Motor neuron (in vitro differentiated cells): ENCODE measurements at regions not wholly inside any gene's neighbourhood (a gene's known extent, or its start where the extent isn't known, plus 50 kb on each side); places are given as distances from the start of the nearest gene placed in this dataset.

Source experiments
- ATAC-seq, 8 experiments: fragments of 200-7000 bp; cut with Tn5 transposase; replicated peaks in 6 of 8; 2 replicates each; pipeline ENCODE4 v1.8.0; 2021; ENCODE audit warnings: mild to moderate bottlenecking in 8 of 8, moderate library complexity in 8 of 8
- H3K27ac ChIP-seq, 2 donors: fragments of 250-450 bp; sonication (Bioruptor Pico); 2 replicates each; pipeline ENCODE4 v1.9.0; 2021; ENCODE audit warnings: antibody characterized with exemption in 2 of 2, mild to moderate bottlenecking in 2 of 2, moderate library complexity in 1 of 2
- H3K4me1 ChIP-seq, 2 donors: fragments of 250-450 bp; sonication (Bioruptor Pico); replicated peaks in 1 of 2; 2 replicates each; pipeline ENCODE4 v1.6.1; 2021; ENCODE audit warnings: antibody characterized with exemption in 2 of 2, mild to moderate bottlenecking in 2 of 2, moderate library complexity in 1 of 2
- H3K4me3 ChIP-seq, 5 donors: fragments of 250-450 bp; sonication (Bioruptor Pico); 2 replicates each; pipeline ENCODE4 v1.9.0; 2021; ENCODE audit warnings: antibody characterized with exemption in 5 of 5, mild to moderate bottlenecking in 5 of 5, moderate library complexity in 4 of 5
- WGBS, 10 experiments: fragments of 450-650 bp; shearing (Covaris generic); methylation state at CpG; one replicate each; pipeline ENCODE4 v1.0.0; 2022; 5-methylcytosine and 5-hydroxymethylcytosine counted together
- in situ Hi-C, 9 experiments: fragments of 400-800 bp; cut with MboI; loops; one replicate each; pipeline ENCODE4 v1.15.0; 2021; ENCODE audit warnings: low sequenced_read_pairs in 9 of 9, low pct_unique_long_range_greater_than_20kb in 2 of 9; ENCODE audit not compliant: unreplicated experiment in 9 of 9

DNA sequence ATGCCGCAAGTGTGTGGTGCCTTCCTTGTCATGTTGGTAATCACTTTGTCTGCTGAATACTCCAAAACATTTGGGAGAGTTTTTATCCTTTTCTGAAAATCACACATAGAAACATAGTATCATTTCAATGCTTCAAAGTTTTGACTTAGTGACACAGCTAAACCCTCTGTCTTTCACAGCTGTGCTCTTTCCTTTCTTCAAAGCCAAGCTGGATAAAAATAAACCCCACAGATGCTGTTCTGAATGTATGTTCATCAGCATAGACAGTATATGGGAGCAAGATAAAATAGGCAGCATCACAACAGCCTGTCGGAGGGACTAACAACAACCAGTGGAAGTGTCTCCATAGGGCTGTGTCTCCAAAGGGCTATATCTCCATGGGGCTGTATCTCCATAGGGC is 331.3 kb upstream of the DCC start:
- 6 to 100% (median 80%) methylated on average over 1 to 2 of the region's 2 CpGs; no CpG with 5 or more reads in 1 of the 10 experiments for WGBS, 10 experiments
- in situ Hi-C loops = no loop called here
- Histone ChIP-seq H3K4me1 (peaks cover 0 to 10% of the 10 kb centered on the region in 2 donors), H3K4me3 (no peak overlapping the region), H3K27ac (no peak overlapping the region)
- no peak for ATAC-seq

DNA sequence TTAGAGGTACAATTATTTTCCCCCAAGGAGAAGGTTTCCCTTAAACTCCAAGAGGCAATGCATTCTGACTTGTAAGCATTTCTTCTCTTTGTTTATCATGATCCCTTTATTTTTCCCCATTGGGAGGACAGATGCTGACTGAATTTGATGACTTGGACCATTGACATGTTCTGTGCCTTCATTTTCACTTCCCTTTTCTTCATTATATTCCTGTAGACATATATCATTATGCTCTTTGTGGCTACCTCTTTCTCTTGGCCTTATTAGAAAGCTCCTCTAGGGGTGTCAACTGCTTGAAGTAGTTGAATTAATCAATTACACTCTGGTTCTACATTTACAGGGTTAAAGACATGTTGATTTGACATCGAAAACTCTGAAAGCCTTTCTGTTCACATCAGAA is 330.0 kb upstream of the DCC start:
- Histone ChIP-seq H3K4me1 (peaks cover 0 to 10% of the 10 kb centered on the region in 2 donors), H3K4me3 (no peak overlapping the region), H3K27ac (no peak overlapping the region)
- 0 to 100% (median 58%) methylated on average over 1 of the region's 1 CpG; no CpG with 5 or more reads in 2 of the 10 experiments for WGBS, 10 experiments
- in situ Hi-C loops = no loop called here
- no peak for ATAC-seq

DNA sequence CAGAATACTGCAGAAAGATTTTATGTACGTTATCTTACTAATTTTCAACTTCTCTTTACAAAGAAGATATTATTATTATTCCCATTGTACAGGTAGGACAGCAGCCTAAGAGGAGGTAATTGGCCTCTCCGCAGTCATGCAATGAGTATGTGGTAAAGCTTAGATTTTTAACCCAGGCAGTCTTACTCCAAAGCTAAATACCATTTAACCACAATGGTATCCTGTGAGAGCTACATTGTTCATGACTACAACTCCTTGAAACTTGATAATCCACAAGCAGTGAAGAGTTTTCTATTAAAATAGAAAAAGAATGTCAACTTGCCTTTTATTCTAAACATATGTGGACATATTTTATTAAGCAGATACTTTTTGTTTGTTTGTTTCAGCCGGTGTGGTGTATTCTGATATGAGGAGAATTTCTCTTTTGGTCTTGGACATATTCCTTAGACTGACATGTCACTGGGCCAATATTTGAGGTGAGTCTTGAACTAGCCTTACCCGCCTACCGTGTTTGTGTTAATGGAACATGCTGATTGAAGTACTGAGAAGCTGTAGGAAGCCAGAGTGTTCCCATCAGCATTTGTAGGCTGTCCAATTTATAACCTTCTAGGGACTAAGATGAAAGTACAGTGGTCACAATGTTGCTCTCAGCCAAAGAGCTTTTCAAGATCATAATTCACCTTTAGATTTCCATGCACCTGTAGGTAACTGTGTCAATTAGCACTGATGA is 293.9 kb upstream of the DCC start:
- in situ Hi-C loops = no loop called here
- 0 to 100% (median 91%) methylated on average over 2 to 5 of the region's 5 CpGs for WGBS, 10 experiments
- no peak for ATAC-seq
- H3K4me3 ChIP-seq = no peak overlapping the region
- H3K27ac ChIP-seq = no peak overlapping the region
- peaks cover 0 to 11% of the 10 kb centered on the region in 2 donors for H3K4me1 ChIP-seq

DNA sequence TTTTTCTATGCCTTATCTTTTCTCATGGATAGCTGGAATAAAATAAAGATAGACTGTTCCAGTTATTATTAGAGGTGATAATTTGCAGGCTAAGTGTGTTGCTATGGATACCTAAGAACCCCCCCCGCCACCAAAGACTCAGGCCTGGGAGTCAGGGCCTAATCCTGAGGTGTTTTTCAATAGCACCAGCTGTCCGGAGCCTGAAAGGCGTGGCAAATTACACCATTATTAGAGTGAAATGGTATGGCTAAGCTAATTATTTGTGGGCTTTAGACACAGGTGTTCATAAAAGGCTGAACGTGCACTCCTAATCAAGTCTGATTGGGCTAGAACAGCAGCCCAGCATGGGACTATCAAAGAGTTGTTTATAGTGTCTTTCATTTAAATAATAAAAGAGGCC is 293.2 kb upstream of the DCC start:
- ATAC-seq = peak in 5 of 8 experiments; percentile 19 to 44 (median 36)
- in situ Hi-C loops = no loop called here
- Histone ChIP-seq H3K27ac (no peak overlapping the region), H3K4me3 (no peak overlapping the region), H3K4me1 (peaks cover 0 to 11% of the 10 kb centered on the region in 2 donors)
- WGBS, 10 experiments = 0 to 60% (median 20%) methylated on average over 1 to 4 of the region's 4 CpGs

DNA sequence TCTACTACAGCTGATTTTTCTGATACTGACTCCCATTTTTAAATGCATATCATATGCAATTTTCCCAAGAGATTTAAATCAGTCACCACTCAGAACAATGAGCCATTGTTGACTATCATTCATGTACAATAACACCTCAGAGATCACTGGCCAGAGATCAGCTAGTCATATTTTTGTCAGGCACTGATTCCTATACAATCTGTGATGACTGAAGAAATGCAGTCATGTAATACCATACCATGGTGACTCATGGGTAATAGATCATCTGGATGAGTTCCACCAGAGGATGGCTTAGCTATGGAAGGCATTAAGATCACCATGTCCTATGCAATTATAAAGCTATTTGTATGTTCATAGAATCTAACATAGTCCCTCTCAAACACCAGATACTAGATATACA is 285.7 kb upstream of the DCC start:
- no peak overlapping the region for H3K4me3 ChIP-seq
- peak in 5 of 8 experiments; percentile 79 to 99 (median 95) for ATAC-seq
- no peak overlapping the region for H3K27ac ChIP-seq
- in situ Hi-C loops = no loop called here
- H3K4me1 ChIP-seq = no peaks in the 10 kb centered on the region

DNA sequence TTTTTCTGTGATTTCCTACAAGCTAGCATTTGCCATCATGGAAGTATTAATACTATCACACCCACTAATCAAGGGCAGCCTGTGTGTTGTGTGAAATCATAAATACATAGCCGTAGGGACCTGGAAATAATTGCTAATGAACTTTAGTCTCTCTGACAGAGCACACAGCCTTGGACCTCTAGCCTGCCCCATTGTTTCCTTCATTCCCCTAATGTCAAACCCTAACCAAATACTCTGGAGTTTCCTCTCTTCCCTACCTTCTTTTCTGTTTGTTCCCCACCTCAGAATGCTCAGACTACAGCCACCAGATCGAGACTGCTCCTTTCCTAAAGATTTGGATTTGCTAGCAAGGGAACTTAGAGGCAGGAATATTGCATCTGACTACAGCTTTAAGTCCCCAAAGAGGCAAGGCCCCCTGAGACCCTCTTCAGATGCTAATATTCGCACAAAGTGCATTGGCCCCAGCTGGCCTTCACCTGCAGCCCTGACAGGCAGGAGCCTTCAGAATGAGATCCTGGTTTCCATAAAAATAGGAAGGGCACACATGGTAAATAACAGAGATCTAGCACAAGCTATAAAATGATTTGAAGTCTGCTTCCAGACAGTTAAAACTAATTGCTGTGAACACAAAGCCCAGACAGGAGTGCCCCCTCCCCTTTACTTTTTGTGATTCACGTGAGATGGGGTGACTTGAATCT is 279.2 kb upstream of the DCC start:
- Histone ChIP-seq H3K27ac (peak overlapping the region in 1 of 2 donors; percentile 44), H3K4me3 (no peak overlapping the region), H3K4me1 (peaks cover 12 to 25% of the 10 kb centered on the region in 2 donors)
- peak in 5 of 8 experiments; percentile 57 to 78 (median 70) for ATAC-seq
- in situ Hi-C loops = no loop called here
- 0 to 23% (median 8%) methylated on average over 2 to 4 of the region's 4 CpGs; no CpG with 5 or more reads in 1 of the 10 experiments for WGBS, 10 experiments

DNA sequence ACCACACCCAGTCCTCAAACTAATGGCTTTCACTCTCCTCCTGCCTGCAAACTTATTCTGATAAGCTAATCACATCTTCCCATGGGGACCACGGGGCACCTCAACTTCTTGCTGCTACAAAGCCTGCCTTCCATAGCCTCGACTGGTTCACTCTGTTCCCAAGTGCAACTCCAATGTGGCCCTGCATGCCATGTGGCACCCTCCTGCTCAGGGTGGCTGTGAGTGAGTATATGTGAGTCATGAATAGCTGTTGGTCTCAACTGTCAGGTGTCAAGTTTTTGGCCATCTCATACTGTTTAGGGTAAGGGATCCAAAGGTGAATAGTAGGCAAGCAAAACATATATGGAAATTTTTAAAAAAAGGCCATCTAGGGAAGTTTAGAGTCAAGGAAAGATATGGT is 276.1 kb upstream of the DCC start:
- no peak overlapping the region for H3K4me3 ChIP-seq

DNA sequence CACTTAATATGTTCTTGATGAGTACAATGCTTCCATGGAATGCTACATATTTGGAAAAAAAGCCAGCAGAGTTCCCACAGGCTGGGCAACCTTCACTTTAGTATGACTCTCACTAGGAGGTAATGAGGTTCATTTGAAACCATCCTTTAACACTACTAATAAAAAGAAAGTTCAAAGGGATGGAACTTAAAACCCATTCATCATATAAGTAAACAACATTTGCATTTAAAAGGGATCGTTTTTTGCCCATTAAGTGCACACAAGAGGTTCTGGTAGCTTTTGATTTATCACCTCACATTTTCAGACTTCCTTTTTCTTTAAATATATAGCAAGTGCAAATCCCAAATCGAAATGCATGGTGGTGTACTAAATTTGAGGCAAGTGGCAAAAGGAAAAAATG is 270.8 kb upstream of the DCC start:
- in situ Hi-C loops = no loop called here
- ATAC-seq = no peak
- WGBS, 10 experiments = 0 to 43% (median 9%) methylated on average over 1 to 2 of the region's 2 CpGs

More for the DNA sequence above, 276.1 kb upstream of the DCC start:
- no peak overlapping the region for H3K27ac ChIP-seq
- H3K4me1 ChIP-seq = peaks cover 12 to 25% of the 10 kb centered on the region in 2 donors
- in situ Hi-C loops = no loop called here
- WGBS, 10 experiments = 0 to 100% (median 100%) methylated on average over 1 to 2 of the region's 2 CpGs; no CpG with 5 or more reads in 5 of the 10 experiments
- no peak for ATAC-seq

DNA sequence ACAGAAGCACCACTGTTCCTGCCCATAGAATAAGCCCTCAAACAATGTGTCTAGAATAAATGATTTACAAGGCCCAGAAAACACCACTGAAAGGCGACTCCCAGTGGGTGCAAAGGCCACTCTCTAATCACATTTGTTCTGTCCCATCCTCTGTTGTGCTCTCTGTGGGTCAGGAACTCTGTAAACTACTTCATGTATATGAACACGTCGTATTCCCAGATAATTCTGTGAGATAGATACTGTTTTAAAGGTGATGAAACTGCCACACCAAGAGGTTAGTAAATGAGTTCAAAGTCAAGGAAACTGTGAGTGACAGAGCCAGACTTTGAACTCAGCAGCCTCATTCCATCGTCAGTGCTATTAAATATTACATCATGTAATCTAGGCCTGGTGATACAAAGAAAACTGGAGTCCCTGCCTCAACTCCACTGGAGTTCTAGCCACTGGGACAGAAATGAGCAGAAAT is 269.7 kb upstream of the DCC start:
- Histone ChIP-seq H3K4me3 (no peak overlapping the region), H3K4me1 (peaks cover 0 to 3% of the 10 kb centered on the region in 2 donors), H3K27ac (no peak overlapping the region)
- peak in 5 of 8 experiments; percentile 37 to 90 (median 86) for ATAC-seq
- 0 to 39% (median 14%) methylated on average over 1 to 4 of the region's 4 CpGs for WGBS, 10 experiments
- in situ Hi-C loops = no loop called here

More for the DNA sequence above, 270.8 kb upstream of the DCC start:
- H3K27ac ChIP-seq = no peak overlapping the region
- peaks cover 0 to 3% of the 10 kb centered on the region in 2 donors for H3K4me1 ChIP-seq
- H3K4me3 ChIP-seq = no peak overlapping the region

DNA sequence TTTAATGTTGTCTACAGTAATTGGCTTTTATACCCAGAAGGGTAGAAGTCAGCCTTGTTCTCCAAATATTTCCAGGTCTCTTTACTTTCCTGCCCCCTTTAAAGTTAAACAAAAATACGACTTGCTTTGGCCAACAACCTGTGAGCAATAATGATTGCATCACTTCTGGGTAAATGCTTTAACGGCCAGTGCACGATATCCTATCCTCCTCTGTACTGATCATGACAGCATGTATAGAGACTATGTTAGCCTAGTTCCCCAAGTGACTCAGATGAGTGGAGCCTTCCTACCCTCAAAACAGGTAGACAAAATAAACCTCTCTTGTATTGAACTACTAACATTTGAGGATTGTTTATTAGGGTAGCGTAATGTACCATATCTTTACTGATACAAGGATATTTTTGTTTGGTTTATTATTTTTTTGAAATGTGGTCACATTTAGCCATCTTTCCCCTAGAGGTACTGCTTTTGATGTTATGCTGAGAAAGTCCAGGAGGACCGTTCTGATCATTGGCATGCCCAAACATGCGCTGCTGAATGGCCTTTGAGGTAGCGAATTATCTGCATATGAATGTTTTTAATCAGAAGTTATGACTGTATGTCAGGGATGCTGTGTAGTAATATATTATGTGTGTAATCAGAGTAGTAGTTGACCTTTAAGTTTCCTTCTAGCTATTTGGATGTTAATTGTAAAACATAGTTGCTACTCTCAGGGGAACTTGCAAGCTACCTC is 262.6 kb upstream of the DCC start:
- Histone ChIP-seq H3K27ac (no peak overlapping the region), H3K4me3 (no peak overlapping the region), H3K4me1 (no peaks in the 10 kb centered on the region)
- no peak for ATAC-seq
- in situ Hi-C loops = no loop called here
- WGBS, 10 experiments = 20 to 100% (median 89%) methylated on average over 2 to 7 of the region's 7 CpGs

DNA sequence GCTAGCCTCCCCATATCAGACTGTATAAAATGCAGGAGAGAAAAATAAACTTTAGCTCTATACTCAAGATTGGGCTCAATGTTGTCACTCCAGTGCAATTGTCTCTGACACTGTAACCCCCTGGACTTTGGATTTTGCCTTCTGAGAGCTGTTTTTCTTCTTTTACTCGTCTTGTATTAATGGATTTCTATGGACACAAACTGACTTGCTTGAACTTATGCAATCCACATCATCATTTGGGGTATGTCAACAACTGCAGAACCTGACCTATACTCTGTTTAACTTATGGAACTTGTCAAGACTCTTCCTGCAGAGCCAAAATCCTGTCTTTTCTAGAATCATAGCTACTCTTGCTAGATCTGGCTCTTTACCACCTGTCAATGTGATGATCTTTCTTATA is 257.8 kb upstream of the DCC start:
- H3K4me3 ChIP-seq = no peak overlapping the region
- ATAC-seq = no peak
- H3K4me1 ChIP-seq = no peaks in the 10 kb centered on the region
- in situ Hi-C loops = no loop called here
- 0 to 78% (median 21%) methylated on average over 1 of the region's 1 CpG; no CpG with 5 or more reads in 4 of the 10 experiments for WGBS, 10 experiments
- no peak overlapping the region for H3K27ac ChIP-seq

DNA sequence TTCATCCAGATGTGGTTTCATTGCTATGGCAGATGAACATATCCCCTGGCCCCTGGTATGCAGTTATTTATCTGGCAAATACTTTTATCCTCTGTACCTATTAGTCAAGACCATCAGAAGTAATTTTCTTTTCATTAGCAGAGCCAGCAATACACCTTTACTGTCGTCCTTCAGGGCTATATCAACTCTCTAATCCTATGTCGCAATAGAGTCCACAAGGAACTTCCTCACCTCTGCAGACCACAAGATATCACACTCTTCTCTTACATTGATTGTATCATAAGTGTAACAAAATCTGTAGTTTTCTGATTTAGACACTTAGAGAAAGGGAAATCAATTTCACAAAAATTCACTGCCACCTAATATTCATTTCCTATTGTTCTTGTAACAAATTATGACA is 252.9 kb upstream of the DCC start:
- no peak overlapping the region for H3K4me3 ChIP-seq
- in situ Hi-C loops = no loop called here
- 0 to 100% (median 56%) methylated on average over 1 to 2 of the region's 2 CpGs; no CpG with 5 or more reads in 2 of the 10 experiments for WGBS, 10 experiments
- no peak for ATAC-seq
- no peaks in the 10 kb centered on the region for H3K4me1 ChIP-seq
- no peak overlapping the region for H3K27ac ChIP-seq

DNA sequence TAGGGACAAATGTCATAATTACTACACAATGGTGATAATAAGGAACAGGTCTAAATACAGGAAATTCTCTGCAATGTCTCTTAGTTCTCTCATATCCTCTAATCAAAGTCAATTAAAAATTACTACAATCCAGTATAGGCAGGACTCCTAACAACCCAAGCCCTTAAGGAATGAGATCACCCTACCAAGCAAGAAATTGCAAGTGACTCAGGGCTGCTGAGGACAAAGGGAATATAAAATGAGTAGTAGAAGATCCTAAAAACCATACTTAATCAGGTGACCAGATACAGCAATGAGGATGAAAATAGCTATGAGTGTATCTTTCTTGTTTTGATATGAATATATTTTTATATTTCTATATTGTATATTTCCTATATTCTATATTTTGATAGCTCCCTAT is 250.0 kb upstream of the DCC start:
- no peak overlapping the region for H3K27ac ChIP-seq
- H3K4me3 ChIP-seq = no peak overlapping the region
- ATAC-seq = peak in 2 of 8 experiments; percentile 29 to 46
- in situ Hi-C loops = no loop called here
- peaks cover 0 to 6% of the 10 kb centered on the region in 2 donors for H3K4me1 ChIP-seq
